Skin epidermis (tissue), 12 donors: ENCODE measurements at regions not wholly inside any gene's neighbourhood (a gene's known extent, or its start where the extent isn't known, plus 50 kb on each side); places are given as distances from the start of the nearest gene placed in this dataset.

Source experiments
- H3K27ac ChIP-seq, 21 experiments: fragments of 200-600 bp; sonication (generic) in 11 of 21; one replicate each; pipeline ENCODE4 v1.5.0; 2020; ENCODE audit warnings: mild to moderate bottlenecking in 3 of 21, inconsistent platforms in 2 of 21, moderate library complexity in 2 of 21
- H3K4me3 ChIP-seq, 7 experiments: fragments of 200-600 bp; sonication (generic) in 2 of 7; one replicate each; pipeline ENCODE4 v1.5.0; 2020; ENCODE audit warnings: inconsistent platforms in 2 of 7, mild to moderate bottlenecking in 2 of 7, moderate library complexity in 1 of 7

DNA sequence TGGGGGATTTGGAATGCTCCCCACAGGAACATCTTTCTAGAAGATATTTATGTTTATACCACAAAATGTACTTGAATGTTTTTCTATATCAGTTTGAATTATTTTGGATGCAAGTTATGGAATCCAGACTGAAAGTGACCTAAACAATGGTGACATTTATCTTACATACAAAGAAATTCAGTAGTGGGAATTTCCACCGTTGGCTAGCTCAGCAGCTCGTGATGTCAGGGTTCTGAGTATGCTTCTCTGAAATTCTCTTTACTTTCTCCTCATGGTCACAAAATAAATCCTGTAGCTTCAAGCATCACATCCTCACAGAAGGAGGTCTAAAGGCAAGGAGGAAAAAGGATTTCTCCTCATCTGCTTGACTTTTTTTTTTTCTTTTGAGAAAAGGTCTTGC, 105.3 kb downstream of the AKAIN1 start:
- Histone ChIP-seq H3K4me3 (no peak overlapping the region), H3K27ac (no peak overlapping the region)

DNA sequence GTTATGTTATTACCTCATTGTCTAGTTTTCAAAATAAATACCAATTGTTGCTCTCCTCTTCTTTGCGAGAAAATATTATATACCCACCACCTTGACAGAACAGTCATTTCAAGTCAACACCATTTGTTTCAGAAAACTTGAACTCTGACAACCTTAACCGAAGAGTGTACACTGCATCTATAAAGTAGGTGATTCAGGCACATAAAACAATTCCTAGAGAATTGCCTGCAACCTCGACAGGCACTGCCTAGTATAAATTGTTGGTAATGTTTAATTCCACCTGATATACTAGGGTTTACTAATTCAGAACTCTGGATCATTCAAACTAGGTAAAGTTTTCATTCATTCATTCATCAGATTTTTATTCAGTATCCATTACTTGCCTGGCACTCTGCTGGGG, 121.8 kb downstream of the AKAIN1 start:
- H3K4me3 ChIP-seq = no peak overlapping the region
- H3K27ac ChIP-seq = no peak overlapping the region

GRCh38 chr18:5073026-5073944, 123.8 kb downstream of the AKAIN1 start:
- Histone ChIP-seq H3K4me3 (no peak overlapping the region), H3K27ac (no peak overlapping the region)

DNA sequence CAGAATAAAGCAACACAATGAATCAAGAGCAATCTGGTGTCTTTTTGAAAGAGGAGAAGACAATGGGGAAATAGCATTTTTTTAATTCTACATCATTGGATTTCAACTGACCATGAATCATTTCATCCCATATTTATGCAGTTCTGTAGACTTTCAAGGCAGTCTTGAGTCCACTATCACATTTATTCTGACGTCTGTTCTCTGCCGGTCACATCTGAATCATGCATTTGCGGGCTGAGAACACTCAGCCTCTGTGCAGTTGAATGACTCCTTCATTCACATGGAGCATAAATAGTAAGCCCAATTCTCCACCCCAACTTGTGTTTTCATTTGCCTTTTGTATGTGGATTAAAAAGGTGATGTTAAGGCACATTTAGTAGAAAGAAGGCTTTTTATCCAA, 128.2 kb downstream of the AKAIN1 start:
- H3K27ac ChIP-seq = no peak overlapping the region
- H3K4me3 ChIP-seq = no peak overlapping the region

- no peak overlapping the region for H3K4me3 ChIP-seq
- H3K27ac ChIP-seq = no peak overlapping the region
Measured at GRCh38 chr18:5066380-5066977, 130.6 kb downstream of the AKAIN1 start.

- H3K4me3 ChIP-seq = no peak overlapping the region
- no peak overlapping the region for H3K27ac ChIP-seq
Measured at GRCh38 chr18:5065615-5066014, 131.4 kb downstream of the AKAIN1 start.

- H3K27ac ChIP-seq = no peak overlapping the region
- H3K4me3 ChIP-seq = no peak overlapping the region
Measured at GRCh38 chr18:5064841-5065370, 132.2 kb downstream of the AKAIN1 start.

GRCh38 chr18:5061785-5062184, 135.3 kb downstream of the AKAIN1 start:
- no peak overlapping the region for H3K4me3 ChIP-seq
- no peak overlapping the region for H3K27ac ChIP-seq

GRCh38 chr18:5060543-5060942, 136.5 kb downstream of the AKAIN1 start:
- Histone ChIP-seq H3K27ac (no peak overlapping the region), H3K4me3 (no peak overlapping the region)

DNA sequence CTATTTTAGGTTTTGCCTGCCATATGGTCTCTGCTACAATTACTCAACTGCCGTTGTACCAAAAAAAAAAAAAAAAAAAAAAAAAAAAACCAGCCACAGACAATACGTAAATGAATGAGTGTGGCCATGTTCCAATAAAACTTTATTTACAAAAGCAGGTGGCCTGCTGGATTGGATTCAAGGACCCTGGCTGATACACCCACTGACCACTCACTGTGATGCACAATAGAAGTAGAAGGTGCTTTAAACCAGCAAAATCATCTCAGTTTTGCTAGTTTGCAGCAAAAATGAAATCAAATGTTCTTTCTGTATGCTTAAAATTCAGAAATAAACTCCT, 137.4 kb downstream of the AKAIN1 start:
- Histone ChIP-seq H3K27ac (no peak overlapping the region), H3K4me3 (no peak overlapping the region)

GRCh38 chr18:5058768-5059695, 138.0 kb downstream of the AKAIN1 start:
- H3K4me3 ChIP-seq = no peak overlapping the region
- H3K27ac ChIP-seq = no peak overlapping the region

GRCh38 chr18:5057386-5058348, 139.4 kb downstream of the AKAIN1 start:
- no peak overlapping the region for H3K4me3 ChIP-seq
- no peak overlapping the region for H3K27ac ChIP-seq

DNA sequence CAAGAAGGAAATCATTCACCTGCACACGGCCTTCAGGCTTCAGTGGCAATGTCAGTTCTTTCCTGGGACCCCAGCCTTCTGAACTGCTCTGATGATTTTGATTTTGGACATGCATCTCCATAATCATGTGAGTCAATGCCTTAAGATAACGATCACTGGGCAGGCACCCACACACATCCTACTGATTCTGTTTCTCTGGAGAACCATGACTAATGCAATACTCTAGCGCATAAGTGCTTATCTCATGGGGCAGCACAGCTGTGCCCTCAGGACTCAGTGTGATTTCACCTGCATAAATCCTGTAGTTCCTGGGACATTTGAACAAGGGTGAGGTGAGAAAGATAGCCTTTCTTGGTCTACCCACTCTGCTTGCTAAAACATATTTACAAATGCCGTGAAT, 144.6 kb downstream of the AKAIN1 start:
- H3K27ac ChIP-seq = no peak overlapping the region

DNA sequence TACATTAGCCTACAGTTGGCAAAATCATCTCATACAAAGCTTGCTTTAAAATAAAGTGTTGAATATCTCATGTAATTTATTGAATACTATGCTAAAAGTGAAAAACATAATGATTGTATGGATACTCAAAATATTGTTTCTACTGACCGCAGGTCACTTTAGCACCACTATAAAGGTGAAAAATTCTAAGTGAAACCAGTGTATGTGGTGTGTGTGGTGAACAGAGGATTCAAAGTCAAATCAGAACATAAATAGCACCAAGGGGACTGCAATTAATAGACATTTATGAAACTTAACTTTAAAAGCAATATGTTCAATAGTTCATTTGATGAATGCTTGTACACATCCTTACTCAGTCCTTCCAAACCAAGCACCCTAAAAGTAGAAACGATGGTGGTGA, 145.8 kb downstream of the AKAIN1 start:
- no peak overlapping the region for H3K4me3 ChIP-seq
- H3K27ac ChIP-seq = no peak overlapping the region

More for the DNA sequence above, 144.6 kb downstream of the AKAIN1 start:
- no peak overlapping the region for H3K4me3 ChIP-seq

DNA sequence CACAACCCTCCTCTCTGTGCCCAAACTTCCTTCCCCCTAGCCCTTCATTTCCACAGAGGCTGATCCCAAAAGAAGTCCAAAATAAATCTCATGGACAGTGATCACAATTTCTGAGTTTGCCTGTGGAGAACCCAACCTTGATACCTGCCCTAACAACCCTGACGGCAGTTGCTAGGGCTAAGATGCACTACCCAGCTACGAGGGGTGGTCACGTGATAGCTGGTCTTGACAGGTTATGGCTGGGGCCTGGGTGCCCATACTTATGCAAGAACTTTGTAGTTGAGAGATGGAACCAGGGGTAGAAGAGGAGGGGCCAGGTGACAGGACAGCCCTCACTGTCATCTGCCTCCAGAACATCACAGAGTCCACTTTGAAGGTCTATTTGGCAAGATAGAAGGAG, 147.9 kb downstream of the AKAIN1 start:
- Histone ChIP-seq H3K4me3 (no peak overlapping the region), H3K27ac (no peak overlapping the region)

GRCh38 chr18:5040476-5040875, 156.6 kb downstream of the AKAIN1 start:
- no peak overlapping the region for H3K27ac ChIP-seq
- H3K4me3 ChIP-seq = no peak overlapping the region

GRCh38 chr18:5036523-5036922, 160.5 kb downstream of the AKAIN1 start:
- no peak overlapping the region for H3K4me3 ChIP-seq
- H3K27ac ChIP-seq = no peak overlapping the region

- H3K4me3 ChIP-seq = no peak overlapping the region
- no peak overlapping the region for H3K27ac ChIP-seq
Measured at GRCh38 chr18:5031216-5031615, 165.8 kb downstream of the AKAIN1 start.

DNA sequence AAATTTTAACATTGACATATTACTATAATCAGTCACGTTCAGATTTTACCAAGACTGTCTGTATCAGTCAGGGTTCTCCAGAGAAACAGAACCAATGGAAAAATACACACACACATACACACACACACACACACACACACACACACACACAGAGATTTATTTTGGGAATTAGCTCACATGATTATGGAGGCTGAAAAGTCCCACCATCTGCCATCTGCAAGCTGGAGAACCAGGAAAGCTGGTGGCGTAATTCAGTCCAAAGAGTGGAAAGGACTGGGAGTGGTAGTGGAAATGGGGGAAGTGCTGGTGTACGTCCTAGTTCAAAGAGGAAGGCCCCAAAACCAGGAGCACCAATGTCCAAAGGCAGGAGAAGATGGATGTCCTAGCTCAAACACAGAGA, 166.4 kb downstream of the AKAIN1 start:
- Histone ChIP-seq H3K4me3 (no peak overlapping the region), H3K27ac (no peak overlapping the region)
